Endothelial cell of umbilical vein (primary cell): ENCODE measurements at regions not wholly inside any gene's neighbourhood (a gene's known extent, or its start where the extent isn't known, plus 50 kb on each side); places are given as distances from the start of the nearest gene placed in this dataset.

Source experiments
- BruUV-seq: library from RNA; stranded (reverse); fragments of 400-500 nt; replicated peaks from 2 replicates; lab custom pipeline; 2021; lab: Mats Ljungman, UMichigan
- CTCF ChIA-PET: fragments of 300-600, 350-600 bp; sonication (Branson Sonifier 250); formaldehyde crosslinking; loops from one replicate; lab custom pipeline; 2021; ENCODE audit warnings: antibody characterized with exemption, inconsistent platforms; lab: Charles Lee
- POLR2A ChIA-PET: fragments of 300-600, 350-600 bp; sonication (Branson Sonifier 250); formaldehyde crosslinking; loops from one replicate; lab custom pipeline; 2021; ENCODE audit warnings: antibody characterized with exemption, inconsistent platforms; lab: Charles Lee
- DNase-seq: peaks from one replicate; pipeline ENCODE4 v3.0.0-alpha.2; 2011; ENCODE audit warnings: low read depth, low spot score
- FAIRE-seq: peaks from 2 replicates; lab custom pipeline; 2011; peaks lifted over from hg19 to GRCh38; lab: Jason Lieb, UNC
- H2AFZ ChIP-seq: 2 replicates; pipeline ENCODE4 v1.6.0; 2012; ENCODE audit warnings: low read depth, low read length, control low read depth, inconsistent platforms
- H3K27ac ChIP-seq: 2 replicates; pipeline ENCODE4 v1.5.1; 2011; ENCODE audit warnings: low read depth, mild to moderate bottlenecking, control low read depth, low read length, moderate library complexity; ENCODE audit not compliant: insufficient read depth
- H3K27me3 ChIP-seq, 2 experiments: 2 replicates each; pipeline versions ENCODE4 v1.6.0 to v1.6.1; 2011; ENCODE audit warnings: low read length in 2 of 2, mixed read lengths in 1 of 2; ENCODE audit not compliant: control insufficient read depth in 2 of 2, insufficient read depth in 2 of 2
- H3K36me3 ChIP-seq, 2 experiments: 2 replicates in 1 of 2; 3 replicates in 1 of 2; pipeline ENCODE4 v1.5.1; 2011; ENCODE audit warnings: low read length in 2 of 2, mild to moderate bottlenecking in 1 of 2, moderate library complexity in 1 of 2; ENCODE audit not compliant: control insufficient read depth in 2 of 2, insufficient read depth in 2 of 2; ENCODE audit errors: extremely low read depth in 1 of 2
- H3K4me1 ChIP-seq: 3 replicates; pipeline ENCODE4 v1.5.1; 2011; ENCODE audit warnings: mild to moderate bottlenecking, low read length; ENCODE audit not compliant: control insufficient read depth, insufficient read depth; ENCODE audit errors: extremely low read depth
- H3K4me2 ChIP-seq: 2 replicates; pipeline ENCODE4 v1.6.1; 2011; ENCODE audit warnings: low read length, control low read depth, mixed read lengths; ENCODE audit not compliant: insufficient read depth
- H3K4me3 ChIP-seq, 3 experiments: fragments of 200-600 bp in 1 of 3; sonication (generic), shearing (Covaris generic) in 1 of 3; replicated peaks in 1 of 3; 2 replicates each; pipeline ENCODE4 v1.5.1; 2011 to 2016; ENCODE audit warnings: control low read depth in 3 of 3, low read length in 3 of 3, mild to moderate bottlenecking in 2 of 3, inconsistent platforms in 1 of 3, low read depth in 1 of 3, moderate library complexity in 1 of 3; ENCODE audit not compliant: insufficient read depth in 1 of 3
- H3K79me2 ChIP-seq: 2 replicates; pipeline ENCODE4 v1.6.0; 2012; ENCODE audit warnings: low read length, inconsistent platforms; ENCODE audit not compliant: control insufficient read depth, insufficient read depth
- H3K9ac ChIP-seq: replicated peaks from 2 replicates; pipeline ENCODE3; 2011; ENCODE audit warnings: low read length, control low read depth; ENCODE audit not compliant: insufficient read depth; ENCODE audit errors: extremely low read depth
- H3K9me1 ChIP-seq: replicated peaks from 3 replicates; pipeline ENCODE4 v1.6.0; 2011; ENCODE audit warnings: mild to moderate bottlenecking, low read length; ENCODE audit not compliant: control insufficient read depth, insufficient read depth; ENCODE audit errors: extremely low read depth
- H3K9me3 ChIP-seq: replicated peaks from 2 replicates; pipeline ENCODE4 v1.5.1; 2012; ENCODE audit warnings: low read length, inconsistent platforms; ENCODE audit not compliant: control insufficient read depth, insufficient read depth
- H4K20me1 ChIP-seq: replicated peaks from 2 replicates; pipeline ENCODE3; 2011; ENCODE audit warnings: mild to moderate bottlenecking, low read length; ENCODE audit not compliant: control insufficient read depth, insufficient read depth; ENCODE audit errors: extremely low read depth
- EZH2 ChIP-seq: IDR thresholded peaks from 2 replicates; pipeline ENCODE4 v1.6.1; 2012; ENCODE audit warnings: borderline replicate concordance, low read depth, mild to moderate bottlenecking, moderate library complexity, low read length, inconsistent platforms; ENCODE audit not compliant: severe bottlenecking
- FOS ChIP-seq: IDR thresholded peaks from 2 replicates; pipeline ENCODE4 v1.6.1; 2011; ENCODE audit warnings: mild to moderate bottlenecking, low read length, moderate library complexity, borderline replicate concordance; ENCODE audit not compliant: insufficient read depth
- GATA2 ChIP-seq: IDR thresholded peaks from 2 replicates; pipeline ENCODE4 v1.7.0; 2011; ENCODE audit warnings: low read depth, mild to moderate bottlenecking, moderate library complexity, mixed read lengths, low read length; ENCODE audit not compliant: insufficient read length, insufficient read depth
- JUN ChIP-seq: IDR thresholded peaks from 2 replicates; pipeline ENCODE4 v1.6.1; 2011; ENCODE audit warnings: borderline replicate concordance, low read depth; ENCODE audit not compliant: insufficient read length, insufficient read depth
- MYC ChIP-seq: IDR thresholded peaks from one replicate; pipeline ENCODE4 v1.6.1; 2011; ENCODE audit warnings: mild to moderate bottlenecking, low read depth, low read length
- POLR2A ChIP-seq: IDR thresholded peaks from 2 replicates; pipeline ENCODE4 v1.6.1; 2012; ENCODE audit warnings: low read depth, mild to moderate bottlenecking, control low read depth, low read length
- POLR2AphosphoS5 ChIP-seq: IDR thresholded peaks from 2 replicates; pipeline ENCODE4 v1.6.1; 2012; ENCODE audit warnings: low read depth, mild to moderate bottlenecking, control low read depth, low read length, moderate library complexity; ENCODE audit not compliant: insufficient read depth
- dilution Hi-C: fragments of 300-500 bp; cut with MboI; formaldehyde crosslinking; loops from one replicate; pipeline ENCODE4 v1.15.0; 2019; ENCODE audit warnings: low sequenced_read_pairs; ENCODE audit not compliant: extremely low pct_ligation_motif_present
- intact Hi-C: fragments of 100-400 bp; cut with micrococcal nuclease; formaldehyde crosslinking; loops from one replicate; pipeline ENCODE4 v1.10.0; 2022
- TF ChIP-seq, protein P1 (sequence below): IDR thresholded peaks from 2 replicates; pipeline ENCODE4 v1.6.1; 2011; ENCODE audit not compliant: insufficient read depth, insufficient read length
- TF ChIP-seq, protein P2 (sequence below), 2 donors: IDR thresholded peaks; 1 replicate in 1 of 2; 2 replicates in 1 of 2; pipeline ENCODE4 v1.5.1; 2011; ENCODE audit warnings: low read length in 2 of 2, mild to moderate bottlenecking in 2 of 2, moderate library complexity in 2 of 2, control low read depth in 1 of 2, inconsistent platforms in 1 of 2, low read depth in 1 of 2; ENCODE audit not compliant: insufficient read depth in 1 of 2; ENCODE audit errors: extremely low read depth in 1 of 2

DNA sequence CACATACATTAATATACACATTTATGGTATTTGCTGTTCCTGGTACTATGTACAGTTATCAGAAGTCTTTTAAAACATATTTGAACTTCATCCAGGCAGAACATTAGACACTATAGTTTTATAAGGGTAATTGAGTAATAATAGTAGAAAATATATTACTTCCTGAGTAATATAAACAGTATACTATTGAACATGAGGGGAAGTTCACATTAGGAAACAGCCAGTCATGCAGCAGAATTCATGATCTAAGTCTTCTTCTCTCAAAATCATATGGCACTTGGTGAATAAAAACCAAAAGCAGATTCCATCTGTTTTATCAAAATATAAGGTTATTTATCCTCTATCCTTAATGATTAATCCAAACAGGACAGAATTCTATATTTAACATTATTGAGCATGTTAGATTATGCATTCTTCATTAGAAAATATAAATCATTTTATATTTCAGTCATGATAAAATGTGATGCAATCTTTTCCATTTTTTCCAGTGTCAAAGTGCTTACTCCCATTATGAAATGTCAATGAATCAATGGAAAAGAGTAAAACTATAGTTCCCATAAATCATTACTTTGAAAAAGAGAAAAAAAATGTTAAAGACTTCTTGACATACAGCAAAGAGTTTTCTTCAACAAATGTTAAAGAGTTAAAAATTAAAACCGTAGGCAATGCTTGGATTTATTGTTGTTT, 584.3 kb upstream of the TUSC1 start:
- no TSS peak for BruUV-seq
- dilution Hi-C loops, result no loop called here
- CTCF ChIA-PET, result interaction anchor here (1.0 to 2.1 kb wide), 4 partner anchors 19 to 398 kb away, joined by 3 to 11 read pairs (median 4); no protein-coding TSS in a partner anchor

DNA sequence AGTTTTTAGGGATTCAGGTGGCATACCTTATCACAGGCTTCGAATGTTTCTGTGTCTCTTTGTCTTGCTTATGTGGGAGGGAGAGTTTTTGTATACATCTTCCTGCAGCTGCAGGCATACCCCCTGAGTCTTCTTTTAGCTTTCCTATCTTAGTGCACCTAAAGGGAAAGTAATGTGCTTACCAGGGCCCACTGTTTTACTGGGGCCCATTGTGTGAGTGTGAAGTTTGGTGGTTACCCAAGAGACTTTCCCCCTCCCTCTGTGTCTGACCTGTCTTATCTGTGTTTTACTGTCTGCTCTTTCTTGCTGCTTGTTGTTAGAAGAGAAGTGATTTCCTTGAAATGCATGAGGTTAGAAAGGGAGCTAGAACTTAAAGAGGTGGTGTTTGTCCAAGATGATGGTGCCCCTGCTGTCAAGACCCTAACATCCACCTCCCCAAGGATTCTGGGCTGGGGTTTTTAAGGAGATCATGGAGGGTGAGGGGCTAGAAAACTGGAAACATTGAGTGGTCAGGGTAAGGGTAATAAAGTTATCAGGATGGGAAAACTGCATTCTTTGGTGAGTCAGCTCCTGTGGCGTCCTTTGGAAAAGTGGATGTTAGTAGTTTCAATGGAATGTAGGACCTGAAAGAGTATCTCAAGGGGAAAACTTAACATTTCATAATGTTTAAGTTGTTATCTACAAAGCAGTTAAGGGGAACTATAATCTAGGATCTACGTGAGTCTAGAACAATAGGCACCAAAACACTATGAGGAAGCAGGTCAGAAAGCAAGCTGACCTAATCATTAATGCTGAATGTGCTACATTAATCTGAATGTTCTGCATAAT, 583.5 kb upstream of the TUSC1 start:
- DNase-seq (peak; percentile 93), FAIRE-seq (peak; percentile 88)
- H3K4me3 ChIP-seq, result no peak overlapping the region
- TSS peak; percentile 69 for BruUV-seq
- H4K20me1 ChIP-seq, result no peaks in the 10 kb centered on the region
- H3K27ac ChIP-seq, result peak overlapping the region; percentile 86
- CTCF ChIA-PET, result interaction anchor here (0.8 to 2.1 kb wide), 5 partner anchors 18 to 397 kb away, joined by 3 to 11 read pairs (median 4); no protein-coding TSS in a partner anchor
- intact Hi-C loops, result loop anchor here (1.0 to 2.0 kb wide), 6 partner anchors 17 to 583 kb away; partner anchors contain the start of gene TUSC1
- peak overlapping the region; percentile 81 for H3K9ac ChIP-seq
- POLR2A ChIA-PET, result interaction anchor here (0.6 to 0.9 kb wide), 2 partner anchors 17 to 686 kb away, joined by 3 to 4 read pairs; no protein-coding TSS in a partner anchor
- TF ChIP-seq POLR2AphosphoS5 (peak; percentile 50), POLR2A (no peak), FOS (peak; percentile 94), EZH2 (no peak), MYC (no peak), GATA2 (peak; percentile 96), JUN (peak; percentile 90)
- TF ChIP-seq, protein P1, sequence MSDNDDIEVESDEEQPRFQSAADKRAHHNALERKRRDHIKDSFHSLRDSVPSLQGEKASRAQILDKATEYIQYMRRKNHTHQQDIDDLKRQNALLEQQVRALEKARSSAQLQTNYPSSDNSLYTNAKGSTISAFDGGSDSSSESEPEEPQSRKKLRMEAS, result no peak
- TF ChIP-seq, protein P2, sequence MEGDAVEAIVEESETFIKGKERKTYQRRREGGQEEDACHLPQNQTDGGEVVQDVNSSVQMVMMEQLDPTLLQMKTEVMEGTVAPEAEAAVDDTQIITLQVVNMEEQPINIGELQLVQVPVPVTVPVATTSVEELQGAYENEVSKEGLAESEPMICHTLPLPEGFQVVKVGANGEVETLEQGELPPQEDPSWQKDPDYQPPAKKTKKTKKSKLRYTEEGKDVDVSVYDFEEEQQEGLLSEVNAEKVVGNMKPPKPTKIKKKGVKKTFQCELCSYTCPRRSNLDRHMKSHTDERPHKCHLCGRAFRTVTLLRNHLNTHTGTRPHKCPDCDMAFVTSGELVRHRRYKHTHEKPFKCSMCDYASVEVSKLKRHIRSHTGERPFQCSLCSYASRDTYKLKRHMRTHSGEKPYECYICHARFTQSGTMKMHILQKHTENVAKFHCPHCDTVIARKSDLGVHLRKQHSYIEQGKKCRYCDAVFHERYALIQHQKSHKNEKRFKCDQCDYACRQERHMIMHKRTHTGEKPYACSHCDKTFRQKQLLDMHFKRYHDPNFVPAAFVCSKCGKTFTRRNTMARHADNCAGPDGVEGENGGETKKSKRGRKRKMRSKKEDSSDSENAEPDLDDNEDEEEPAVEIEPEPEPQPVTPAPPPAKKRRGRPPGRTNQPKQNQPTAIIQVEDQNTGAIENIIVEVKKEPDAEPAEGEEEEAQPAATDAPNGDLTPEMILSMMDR (IDR thresholded peaks at IDR 0.05; ENCODE audit: extremely low read depth in 1 of 2, insufficient read depth in 1 of 2, low read depth in 1 of 2, low read length in 2 of 2), result no peak
- dilution Hi-C loops, result no loop called here
- no peaks in the 10 kb centered on the region for H3K79me2 ChIP-seq
- no peaks in the 10 kb centered on the region for H3K36me3 ChIP-seq
- peak overlapping the region; percentile 2 for H2AFZ ChIP-seq
- no peaks in the 10 kb centered on the region for H3K9me3 ChIP-seq
- H3K9me1 ChIP-seq, result no peaks in the 10 kb centered on the region
- H3K4me1 ChIP-seq, result peaks cover 51% of the 10 kb centered on the region
- H3K27me3 ChIP-seq, result no peaks in the 10 kb centered on the region
- H3K4me2 ChIP-seq, result peak overlapping the region; percentile 37

More for the DNA sequence above, 584.3 kb upstream of the TUSC1 start:
- Histone ChIP-seq H3K4me3 (no peak overlapping the region), H3K9ac (peak overlapping the region; percentile 81), H3K9me1 (no peaks in the 10 kb centered on the region), H4K20me1 (no peaks in the 10 kb centered on the region), H3K79me2 (no peaks in the 10 kb centered on the region), H3K4me1 (peaks cover 51% of the 10 kb centered on the region), H3K27ac (peak overlapping the region; percentile 86), H3K27me3 (no peaks in the 10 kb centered on the region), H2AFZ (no peak overlapping the region), H3K4me2 (peak overlapping the region; percentile 37), H3K9me3 (no peaks in the 10 kb centered on the region), H3K36me3 (no peaks in the 10 kb centered on the region)
- TF ChIP-seq JUN, result no peak
- POLR2A ChIA-PET, result interaction anchor here (0.9 kb wide), 1 partner anchor 18 kb away, joined by 4 read pairs; no protein-coding TSS in a partner anchor
- intact Hi-C loops, result loop anchor here (1.0 to 2.0 kb wide), 4 partner anchors 18 to 584 kb away; partner anchors contain the start of gene TUSC1
- FAIRE-seq (no peak), DNase-seq (no peak)
